Sigmoid colon (tissue), 4 donors: ENCODE measurements at regions not wholly inside any gene's neighbourhood (a gene's known extent, or its start where the extent isn't known, plus 50 kb on each side); places are given as distances from the start of the nearest gene placed in this dataset.
"Not testable (repeated sequence)": the region's sequence is repeated elsewhere in the genome, so short reads cannot be mapped to it uniquely, and the experiment has no call there.

ENCODE experiments used
- EP300 ChIP-seq, 4 donors: sonication (generic); formaldehyde crosslinking; IDR thresholded peaks; one replicate each; pipeline ENCODE4 v1.6.1; 2017; ENCODE audit warnings: antibody characterized with exemption in 4 of 4
- POLR2A ChIP-seq, 2 donors: fragments of 450-650 bp; IDR thresholded peaks; one replicate each; pipeline ENCODE4 v1.6.1; 2016; ENCODE audit warnings: antibody characterized with exemption in 2 of 2, mild to moderate bottlenecking in 2 of 2, moderate library complexity in 2 of 2
- POLR2AphosphoS5 ChIP-seq, 4 donors: sonication (generic); formaldehyde crosslinking; IDR thresholded peaks; one replicate each; pipeline ENCODE4 v1.6.1; 2017; ENCODE audit warnings: antibody characterized with exemption in 4 of 4
- TF ChIP-seq, protein P1 (sequence below), 4 experiments: fragments of 450-650 bp in 3 of 4; fragments of 200-600 bp in 1 of 4; IDR thresholded peaks; one replicate each; pipeline ENCODE4 v1.5.1; 2016 to 2019; ENCODE audit warnings: antibody characterized with exemption in 4 of 4, mild to moderate bottlenecking in 3 of 4, moderate library complexity in 2 of 4

DNA sequence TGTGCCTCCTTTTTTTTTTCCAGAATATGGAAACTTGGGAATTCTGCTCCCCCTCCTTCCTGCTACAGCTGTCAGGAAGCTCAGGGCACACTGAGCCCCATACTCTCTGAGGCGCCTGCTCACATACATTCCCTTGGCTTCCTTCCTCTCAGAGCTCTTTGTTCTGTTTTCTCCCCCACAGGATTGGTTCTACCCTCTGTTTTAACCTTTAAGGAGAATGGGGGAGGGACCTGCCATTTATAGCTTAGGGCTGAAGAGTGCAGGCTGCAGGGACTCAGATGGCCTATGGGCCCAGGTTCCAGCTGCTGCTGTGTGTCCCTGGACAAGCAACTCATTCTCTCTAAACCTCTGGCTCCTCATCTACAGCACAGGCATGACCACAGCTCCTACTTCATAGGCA lies 70.7 kb upstream of the HUWE1 start:
- not testable (repeated sequence) for TF ChIP-seq POLR2AphosphoS5, EP300, POLR2A (IDR thresholded peaks at IDR 0.05)
- TF ChIP-seq, protein P1, sequence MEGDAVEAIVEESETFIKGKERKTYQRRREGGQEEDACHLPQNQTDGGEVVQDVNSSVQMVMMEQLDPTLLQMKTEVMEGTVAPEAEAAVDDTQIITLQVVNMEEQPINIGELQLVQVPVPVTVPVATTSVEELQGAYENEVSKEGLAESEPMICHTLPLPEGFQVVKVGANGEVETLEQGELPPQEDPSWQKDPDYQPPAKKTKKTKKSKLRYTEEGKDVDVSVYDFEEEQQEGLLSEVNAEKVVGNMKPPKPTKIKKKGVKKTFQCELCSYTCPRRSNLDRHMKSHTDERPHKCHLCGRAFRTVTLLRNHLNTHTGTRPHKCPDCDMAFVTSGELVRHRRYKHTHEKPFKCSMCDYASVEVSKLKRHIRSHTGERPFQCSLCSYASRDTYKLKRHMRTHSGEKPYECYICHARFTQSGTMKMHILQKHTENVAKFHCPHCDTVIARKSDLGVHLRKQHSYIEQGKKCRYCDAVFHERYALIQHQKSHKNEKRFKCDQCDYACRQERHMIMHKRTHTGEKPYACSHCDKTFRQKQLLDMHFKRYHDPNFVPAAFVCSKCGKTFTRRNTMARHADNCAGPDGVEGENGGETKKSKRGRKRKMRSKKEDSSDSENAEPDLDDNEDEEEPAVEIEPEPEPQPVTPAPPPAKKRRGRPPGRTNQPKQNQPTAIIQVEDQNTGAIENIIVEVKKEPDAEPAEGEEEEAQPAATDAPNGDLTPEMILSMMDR (IDR thresholded peaks at IDR 0.05): not testable (repeated sequence)
